Memory B cell (primary cell): ENCODE measurements at regions not wholly inside any gene's neighbourhood (a gene's known extent, or its start where the extent isn't known, plus 50 kb on each side); places are given as distances from the start of the nearest gene placed in this dataset.
"Not testable (repeated sequence)": the region's sequence is repeated elsewhere in the genome, so short reads cannot be mapped to it uniquely, and the experiment has no call there.

Source experiments
- ATAC-seq: fragments of 150-1000 bp; cut with Tn5 transposase; 2 replicates; pipeline ENCODE4 v1.10.0; 2021; ENCODE audit warnings: low read depth, mild to moderate bottlenecking, moderate library complexity
- DNase-seq, 2 donors: peaks; one replicate each; pipeline ENCODE4 v3.0.0; 2022; ENCODE audit warnings: low spot score in 2 of 2
- H3K27ac Mint-ChIP-seq: one replicate; pipeline ENCODE4 v1.8.0; 2022; ENCODE audit warnings: mild to moderate bottlenecking, moderate library complexity, mixed read lengths
- H3K27me3 Mint-ChIP-seq: one replicate; pipeline ENCODE4 v1.8.0; 2022; ENCODE audit warnings: mixed read lengths
- H3K36me3 Mint-ChIP-seq: one replicate; pipeline ENCODE4 v1.8.0; 2022; ENCODE audit warnings: mild to moderate bottlenecking, mixed read lengths
- H3K4me1 Mint-ChIP-seq: one replicate; pipeline ENCODE4 v1.8.0; 2022; ENCODE audit warnings: mixed read lengths
- H3K4me3 Mint-ChIP-seq: one replicate; pipeline ENCODE4 v1.8.0; 2022; ENCODE audit warnings: mild to moderate bottlenecking, moderate library complexity, mixed read lengths
- H3K9me3 Mint-ChIP-seq: one replicate; pipeline ENCODE4 v1.8.0; 2022; ENCODE audit warnings: mixed read lengths

- no peak overlapping the region for H3K27ac Mint-ChIP-seq
- peaks cover 7% of the 10 kb centered on the region for H3K36me3 Mint-ChIP-seq
- H3K27me3 Mint-ChIP-seq, result no peaks in the 10 kb centered on the region
- H3K4me1 Mint-ChIP-seq, result peaks cover 12% of the 10 kb centered on the region
- H3K9me3 Mint-ChIP-seq, result peaks cover 3% of the 10 kb centered on the region
- no peak for DNase-seq
- ATAC-seq, result no peak
- no peak overlapping the region for H3K4me3 Mint-ChIP-seq
Measured at GRCh38 chr11:104795501-104796213, 102.6 kb downstream of the CASP12 start.

GRCh38 chr11:104792861-104793260 is 105.4 kb downstream of the CASP12 start:
- no peak for ATAC-seq
- H3K36me3 Mint-ChIP-seq, result peaks cover 5% of the 10 kb centered on the region
- no peak overlapping the region for H3K4me3 Mint-ChIP-seq
- H3K27me3 Mint-ChIP-seq, result no peaks in the 10 kb centered on the region
- H3K9me3 Mint-ChIP-seq, result peaks cover 3% of the 10 kb centered on the region
- DNase-seq, result no peak
- H3K4me1 Mint-ChIP-seq, result no peaks in the 10 kb centered on the region
- no peak overlapping the region for H3K27ac Mint-ChIP-seq

- ATAC-seq (no peak), DNase-seq (no peak)
- no peak overlapping the region for H3K4me3 Mint-ChIP-seq
- no peaks in the 10 kb centered on the region for H3K27me3 Mint-ChIP-seq
- no peak overlapping the region for H3K27ac Mint-ChIP-seq
- H3K9me3 Mint-ChIP-seq, result peaks cover 2% of the 10 kb centered on the region
- H3K36me3 Mint-ChIP-seq, result peaks cover 3% of the 10 kb centered on the region
- H3K4me1 Mint-ChIP-seq, result no peaks in the 10 kb centered on the region
Measured at GRCh38 chr11:104791896-104792295, 106.4 kb downstream of the CASP12 start.

DNA sequence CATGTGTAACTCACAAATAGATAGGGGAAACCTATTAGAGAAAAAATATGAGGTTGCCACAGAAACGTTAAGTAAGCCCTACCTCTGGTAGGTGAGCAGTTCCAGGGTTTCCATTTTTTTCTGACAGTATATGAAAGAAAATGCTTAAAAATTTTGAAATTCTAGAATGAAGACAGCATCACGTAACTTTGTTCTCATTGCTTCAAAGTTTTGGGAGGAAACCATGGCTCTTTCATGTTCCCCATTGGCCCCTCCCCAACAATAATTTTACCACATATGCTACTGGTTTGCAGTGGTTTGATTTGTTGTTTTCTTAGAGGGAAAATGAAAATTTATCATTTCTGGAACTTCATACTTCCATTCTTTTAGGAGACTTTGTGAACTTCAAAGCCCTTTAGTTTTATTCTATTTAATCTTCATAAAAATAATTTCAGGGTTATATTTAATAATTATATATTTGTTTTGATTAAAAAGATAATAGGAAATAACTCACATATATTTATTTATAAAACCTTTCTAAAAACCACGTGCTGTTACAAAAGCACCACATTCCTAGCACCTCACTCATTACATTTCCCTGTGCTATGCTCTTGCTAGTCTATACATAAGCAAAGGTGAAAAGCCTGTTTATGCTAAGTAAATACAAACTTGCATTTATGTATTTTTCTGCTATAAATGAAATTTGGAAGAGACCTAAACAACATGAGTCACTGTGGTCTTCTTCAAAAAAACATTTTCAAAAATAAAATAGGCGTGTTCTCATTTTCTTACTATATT is 113.4 kb downstream of the CASP12 start:
- no peaks in the 10 kb centered on the region for H3K9me3 Mint-ChIP-seq
- ATAC-seq, result no peak
- no peaks in the 10 kb centered on the region for H3K36me3 Mint-ChIP-seq
- peaks cover 2% of the 10 kb centered on the region for H3K4me1 Mint-ChIP-seq
- no peak for DNase-seq
- no peaks in the 10 kb centered on the region for H3K27me3 Mint-ChIP-seq
- no peak overlapping the region for H3K4me3 Mint-ChIP-seq
- no peak overlapping the region for H3K27ac Mint-ChIP-seq

DNA sequence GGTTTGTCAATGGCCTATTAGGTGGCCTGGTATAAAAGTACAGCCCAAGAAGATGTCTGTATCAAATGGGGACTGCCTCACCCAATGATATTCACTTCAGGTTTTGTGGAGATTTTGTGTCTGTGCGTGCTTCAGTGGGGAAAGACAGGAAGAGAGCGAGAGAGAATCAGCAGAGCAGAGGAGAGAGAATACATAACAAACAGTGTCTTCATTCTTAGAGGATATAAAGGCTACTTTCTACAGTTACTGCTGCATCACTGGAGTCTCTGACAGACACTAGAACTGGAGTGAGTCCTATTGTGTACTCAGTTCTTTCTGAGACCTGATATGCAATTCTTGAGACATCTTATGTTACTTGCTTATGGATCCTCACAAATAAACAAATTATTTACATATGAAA is 115.0 kb downstream of the CASP12 start:
- Mint-ChIP-seq H3K36me3 (no peaks in the 10 kb centered on the region), H3K4me1 (peaks cover 2% of the 10 kb centered on the region), H3K27ac (no peak overlapping the region), H3K4me3 (no peak overlapping the region), H3K9me3 (no peaks in the 10 kb centered on the region), H3K27me3 (no peaks in the 10 kb centered on the region)
- DNase-seq (no peak), ATAC-seq (no peak)

DNA sequence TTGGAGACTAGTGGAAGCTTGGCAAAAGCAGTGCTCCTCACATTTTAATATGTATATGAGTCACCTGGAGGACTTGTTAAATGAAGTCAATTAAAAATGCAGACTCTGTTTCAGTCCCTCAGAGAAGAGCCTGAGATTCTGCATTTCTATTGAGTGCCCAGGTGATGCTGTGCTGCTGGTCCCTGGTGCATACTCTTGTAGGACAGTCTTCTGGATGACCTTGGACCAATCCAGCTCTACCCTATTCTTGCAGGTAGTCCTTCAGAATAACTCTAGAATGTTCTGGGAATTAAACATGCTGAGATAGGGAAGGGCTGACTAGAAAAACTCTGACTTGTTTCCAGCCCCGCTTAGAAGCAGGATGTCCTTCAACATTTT is 115.9 kb downstream of the CASP12 start:
- Mint-ChIP-seq H3K4me3 (no peak overlapping the region), H3K36me3 (no peaks in the 10 kb centered on the region), H3K27ac (no peak overlapping the region), H3K9me3 (no peaks in the 10 kb centered on the region), H3K27me3 (no peaks in the 10 kb centered on the region), H3K4me1 (peaks cover 2% of the 10 kb centered on the region)
- DNase-seq, result no peak
- ATAC-seq, result no peak

GRCh38 chr11:104781719-104782376 is 116.4 kb downstream of the CASP12 start:
- H3K4me3 Mint-ChIP-seq, result no peak overlapping the region
- no peaks in the 10 kb centered on the region for H3K36me3 Mint-ChIP-seq
- ATAC-seq (no peak), DNase-seq (no peak)
- peaks cover 2% of the 10 kb centered on the region for H3K4me1 Mint-ChIP-seq
- no peaks in the 10 kb centered on the region for H3K9me3 Mint-ChIP-seq
- H3K27me3 Mint-ChIP-seq, result no peaks in the 10 kb centered on the region
- no peak overlapping the region for H3K27ac Mint-ChIP-seq

- Mint-ChIP-seq H3K27me3 (no peaks in the 10 kb centered on the region), H3K27ac (no peak overlapping the region), H3K36me3 (no peaks in the 10 kb centered on the region), H3K4me1 (peaks cover 2% of the 10 kb centered on the region), H3K4me3 (no peak overlapping the region), H3K9me3 (no peaks in the 10 kb centered on the region)
- DNase-seq (no peak), ATAC-seq (no peak)
Measured at GRCh38 chr11:104781037-104781436, 117.2 kb downstream of the CASP12 start.

DNA sequence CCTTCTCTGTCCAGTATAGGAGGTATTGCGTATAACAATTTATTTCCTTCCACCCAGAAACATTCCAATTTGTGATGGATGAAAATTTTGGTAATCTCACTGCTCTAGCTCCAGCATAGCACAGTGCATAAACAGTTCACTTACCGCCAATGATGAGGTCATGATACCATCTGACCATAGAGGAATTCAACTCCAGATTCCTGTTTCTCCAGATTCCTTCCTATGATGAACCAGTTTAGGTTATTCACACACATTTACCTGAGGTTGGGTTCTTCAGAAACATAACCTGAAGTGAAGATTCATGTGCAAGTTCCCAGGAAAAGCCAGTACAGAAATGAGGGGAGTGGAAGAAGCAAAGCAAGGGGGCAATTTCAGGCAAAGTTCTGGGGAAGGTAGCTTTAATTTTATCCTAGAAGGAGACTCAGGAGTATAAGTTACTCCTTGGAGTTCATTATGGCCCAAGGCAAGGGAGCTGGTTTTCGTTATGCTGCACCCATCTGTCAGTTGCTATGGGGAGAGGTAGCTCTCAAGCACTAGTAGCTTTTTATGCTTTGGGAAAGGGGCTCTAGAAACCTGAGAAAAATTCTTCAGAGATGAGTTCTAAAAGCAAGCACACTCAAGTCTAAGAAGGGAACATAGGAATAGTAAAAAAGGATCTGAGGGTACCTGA is 121.6 kb downstream of the CASP12 start:
- Mint-ChIP-seq H3K36me3 (peaks cover 4% of the 10 kb centered on the region), H3K4me1 (peaks cover 5% of the 10 kb centered on the region), H3K27me3 (no peaks in the 10 kb centered on the region), H3K4me3 (no peak overlapping the region), H3K27ac (no peak overlapping the region), H3K9me3 (no peaks in the 10 kb centered on the region)
- no peak for DNase-seq
- ATAC-seq, result no peak

- no peak overlapping the region for H3K27ac Mint-ChIP-seq
- no peaks in the 10 kb centered on the region for H3K27me3 Mint-ChIP-seq
- DNase-seq (no peak), ATAC-seq (no peak)
- H3K4me1 Mint-ChIP-seq, result peaks cover 5% of the 10 kb centered on the region
- H3K36me3 Mint-ChIP-seq, result peaks cover 4% of the 10 kb centered on the region
- no peaks in the 10 kb centered on the region for H3K9me3 Mint-ChIP-seq
- H3K4me3 Mint-ChIP-seq, result no peak overlapping the region
Measured at GRCh38 chr11:104774578-104774977, 123.7 kb downstream of the CASP12 start.

DNA sequence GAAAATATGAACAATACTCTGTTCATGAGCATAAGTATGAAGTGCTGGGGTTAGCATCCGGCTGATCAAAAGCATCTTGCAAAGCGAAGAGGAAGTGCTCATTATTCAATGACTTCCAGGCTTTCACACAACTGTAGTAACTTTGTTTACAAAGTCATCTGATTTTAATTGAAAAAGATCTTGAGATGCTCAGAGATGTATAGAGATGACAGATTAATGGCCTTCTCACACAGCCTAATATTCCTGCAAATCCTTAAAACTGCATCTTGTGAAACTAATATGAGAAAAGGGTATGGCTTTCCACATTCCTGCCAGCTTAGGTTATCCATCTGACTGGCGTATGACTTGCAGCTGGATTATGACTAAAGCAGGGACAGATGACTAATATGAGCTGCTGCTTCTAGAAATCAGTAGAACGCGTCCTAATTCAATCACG is 125.4 kb downstream of the CASP12 start:
- peaks cover 5% of the 10 kb centered on the region for H3K36me3 Mint-ChIP-seq
- ATAC-seq (no peak), DNase-seq (no peak)
- H3K27me3 Mint-ChIP-seq, result no peaks in the 10 kb centered on the region
- H3K4me1 Mint-ChIP-seq, result peaks cover 5% of the 10 kb centered on the region
- no peak overlapping the region for H3K27ac Mint-ChIP-seq
- H3K9me3 Mint-ChIP-seq, result no peaks in the 10 kb centered on the region
- no peak overlapping the region for H3K4me3 Mint-ChIP-seq

GRCh38 chr11:104771763-104772162 is 126.5 kb downstream of the CASP12 start:
- no peaks in the 10 kb centered on the region for H3K27me3 Mint-ChIP-seq
- ATAC-seq, result no peak
- peaks cover 5% of the 10 kb centered on the region for H3K36me3 Mint-ChIP-seq
- no peak overlapping the region for H3K27ac Mint-ChIP-seq
- no peak overlapping the region for H3K4me3 Mint-ChIP-seq
- peaks cover 5% of the 10 kb centered on the region for H3K4me1 Mint-ChIP-seq
- no peak for DNase-seq
- H3K9me3 Mint-ChIP-seq, result no peaks in the 10 kb centered on the region

DNA sequence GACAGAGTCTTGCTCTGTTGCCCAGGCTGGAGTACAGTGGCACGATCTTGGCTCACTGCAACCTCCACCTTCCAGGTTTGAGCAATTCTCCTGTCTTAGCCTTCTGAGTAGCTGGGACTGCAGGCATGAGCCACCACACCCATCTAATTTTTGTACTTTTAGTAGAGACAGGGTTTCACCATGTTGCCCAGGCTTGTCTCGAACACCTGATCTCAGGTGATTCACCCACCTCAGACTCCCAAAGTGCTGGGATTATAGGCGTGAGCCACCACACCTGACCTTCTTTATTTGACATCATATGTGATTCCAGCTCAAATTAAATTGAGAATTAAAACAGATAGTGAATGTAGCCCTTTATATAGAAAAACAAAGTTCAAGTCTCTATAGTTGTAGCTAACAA is 127.2 kb downstream of the CASP12 start:
- not testable (repeated sequence) for ATAC-seq, DNase-seq, H3K36me3 Mint-ChIP-seq

More for the DNA sequence above, 127.2 kb downstream of the CASP12 start:
- not testable (repeated sequence) for H3K27me3 Mint-ChIP-seq, H3K4me3 Mint-ChIP-seq, H3K9me3 Mint-ChIP-seq, H3K4me1 Mint-ChIP-seq, H3K27ac Mint-ChIP-seq
